ENCODE measurements at regions not wholly inside any gene's neighbourhood (a gene's known extent, or its start where the extent isn't known, plus 50 kb on each side); places are given as distances from the start of the nearest gene placed in this dataset.

- Histone ChIP-seq H3K36me3 (no peaks in the 10 kb centered on the region), H3K27me3 (no peaks in the 10 kb centered on the region), H3K4me3 (no peak overlapping the region), H3K9me3 (peaks cover 0 to 4% of the 10 kb centered on the region in 2 donors), H3K4me1 (no peaks in the 10 kb centered on the region), H3K27ac (no peak overlapping the region)
- TF ChIP-seq, protein P1, sequence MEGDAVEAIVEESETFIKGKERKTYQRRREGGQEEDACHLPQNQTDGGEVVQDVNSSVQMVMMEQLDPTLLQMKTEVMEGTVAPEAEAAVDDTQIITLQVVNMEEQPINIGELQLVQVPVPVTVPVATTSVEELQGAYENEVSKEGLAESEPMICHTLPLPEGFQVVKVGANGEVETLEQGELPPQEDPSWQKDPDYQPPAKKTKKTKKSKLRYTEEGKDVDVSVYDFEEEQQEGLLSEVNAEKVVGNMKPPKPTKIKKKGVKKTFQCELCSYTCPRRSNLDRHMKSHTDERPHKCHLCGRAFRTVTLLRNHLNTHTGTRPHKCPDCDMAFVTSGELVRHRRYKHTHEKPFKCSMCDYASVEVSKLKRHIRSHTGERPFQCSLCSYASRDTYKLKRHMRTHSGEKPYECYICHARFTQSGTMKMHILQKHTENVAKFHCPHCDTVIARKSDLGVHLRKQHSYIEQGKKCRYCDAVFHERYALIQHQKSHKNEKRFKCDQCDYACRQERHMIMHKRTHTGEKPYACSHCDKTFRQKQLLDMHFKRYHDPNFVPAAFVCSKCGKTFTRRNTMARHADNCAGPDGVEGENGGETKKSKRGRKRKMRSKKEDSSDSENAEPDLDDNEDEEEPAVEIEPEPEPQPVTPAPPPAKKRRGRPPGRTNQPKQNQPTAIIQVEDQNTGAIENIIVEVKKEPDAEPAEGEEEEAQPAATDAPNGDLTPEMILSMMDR (IDR thresholded peaks at IDR 0.05) = no peak
- intact Hi-C loops (cut with DNase I) = no loop called here
- DNase-seq (ENCODE audit: low spot score in 2 of 2) = no peak
Observed at GRCh38 chr2:104766683-104767082, 87.2 kb upstream of the POU3F3 start.

DNA sequence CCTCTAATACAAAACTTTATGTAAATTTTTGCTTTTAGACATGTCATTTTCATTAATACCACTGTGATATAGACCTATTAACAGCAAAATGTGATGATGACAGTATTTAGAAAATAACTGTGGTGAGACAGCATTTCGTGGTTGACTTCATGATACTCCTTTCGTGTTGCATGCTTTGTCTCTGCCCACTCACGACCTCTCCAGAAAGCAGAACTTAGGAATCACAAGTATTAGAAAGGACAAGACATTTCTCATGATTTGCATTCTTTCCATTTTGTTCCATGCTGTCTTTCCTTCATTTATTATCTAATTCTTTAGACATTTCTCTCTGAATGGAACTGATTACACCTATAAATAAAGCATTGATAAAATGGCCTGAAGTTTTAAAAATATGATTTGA is 85.2 kb upstream of the POU3F3 start:
- no peaks in the 10 kb centered on the region for H3K4me1 ChIP-seq
- H3K27me3 ChIP-seq = no peaks in the 10 kb centered on the region
- no peak overlapping the region for H3K27ac ChIP-seq
- H3K4me3 ChIP-seq = no peak overlapping the region
- no peaks in the 10 kb centered on the region for H3K36me3 ChIP-seq
- TF ChIP-seq, protein P1 (IDR thresholded peaks at IDR 0.05) = no peak
- no peak for DNase-seq (ENCODE audit: low spot score in 2 of 2)
- H3K9me3 ChIP-seq = peaks cover 0 to 4% of the 10 kb centered on the region in 2 donors
- intact Hi-C loops (cut with DNase I) = no loop called here

- no peak for DNase-seq (ENCODE audit: low spot score in 2 of 2)
Observed at GRCh38 chr2:104769096-104769495, 84.8 kb upstream of the POU3F3 start.

DNA sequence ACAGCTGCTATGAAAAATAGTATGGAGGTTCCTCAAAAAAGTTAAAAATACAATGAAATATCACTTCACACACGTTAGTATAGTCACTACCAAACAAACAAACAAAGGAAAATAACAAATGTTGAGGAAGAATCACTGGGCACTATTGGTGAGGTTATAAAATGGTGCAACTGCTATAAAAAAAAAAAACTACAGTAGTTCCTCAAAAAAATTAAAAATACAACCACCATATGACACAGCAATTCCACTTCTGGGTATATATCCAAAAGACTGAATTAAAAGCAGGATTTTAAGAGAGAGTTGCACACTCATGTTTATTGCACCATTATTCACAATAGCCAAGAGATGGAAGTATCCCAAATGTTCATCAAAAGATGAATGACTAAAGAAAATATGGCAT is 80.9 kb upstream of the POU3F3 start:
- DNase-seq (ENCODE audit: low spot score in 2 of 2) = no peak
- TF ChIP-seq, protein P1 (IDR thresholded peaks at IDR 0.05) = no peak
- H3K4me3 ChIP-seq = no peak overlapping the region
- peaks cover 0 to 4% of the 10 kb centered on the region in 2 donors for H3K9me3 ChIP-seq
- intact Hi-C loops (cut with DNase I) = no loop called here
- H3K4me1 ChIP-seq = no peaks in the 10 kb centered on the region
- H3K27ac ChIP-seq = no peak overlapping the region
- no peaks in the 10 kb centered on the region for H3K27me3 ChIP-seq
- no peaks in the 10 kb centered on the region for H3K36me3 ChIP-seq

More at GRCh38 chr2:104769096-104769495, 84.8 kb upstream of the POU3F3 start:
- intact Hi-C loops (cut with DNase I) = no loop called here
- Histone ChIP-seq H3K9me3 (peaks cover 0 to 4% of the 10 kb centered on the region in 2 donors), H3K36me3 (no peaks in the 10 kb centered on the region), H3K27ac (no peak overlapping the region), H3K27me3 (no peaks in the 10 kb centered on the region), H3K4me3 (no peak overlapping the region), H3K4me1 (no peaks in the 10 kb centered on the region)
- TF ChIP-seq, protein P1 (IDR thresholded peaks at IDR 0.05) = no peak

GRCh38 chr2:104774631-104775030 is 79.3 kb upstream of the POU3F3 start:
- DNase-seq (ENCODE audit: low spot score in 2 of 2) = no peak
- H3K27ac ChIP-seq = no peak overlapping the region
- no peaks in the 10 kb centered on the region for H3K36me3 ChIP-seq
- H3K9me3 ChIP-seq = peaks cover 0 to 4% of the 10 kb centered on the region in 2 donors
- TF ChIP-seq, protein P1 (IDR thresholded peaks at IDR 0.05) = no peak
- no peaks in the 10 kb centered on the region for H3K4me1 ChIP-seq
- intact Hi-C loops (cut with DNase I) = no loop called here
- H3K4me3 ChIP-seq = no peak overlapping the region
- no peaks in the 10 kb centered on the region for H3K27me3 ChIP-seq

DNA sequence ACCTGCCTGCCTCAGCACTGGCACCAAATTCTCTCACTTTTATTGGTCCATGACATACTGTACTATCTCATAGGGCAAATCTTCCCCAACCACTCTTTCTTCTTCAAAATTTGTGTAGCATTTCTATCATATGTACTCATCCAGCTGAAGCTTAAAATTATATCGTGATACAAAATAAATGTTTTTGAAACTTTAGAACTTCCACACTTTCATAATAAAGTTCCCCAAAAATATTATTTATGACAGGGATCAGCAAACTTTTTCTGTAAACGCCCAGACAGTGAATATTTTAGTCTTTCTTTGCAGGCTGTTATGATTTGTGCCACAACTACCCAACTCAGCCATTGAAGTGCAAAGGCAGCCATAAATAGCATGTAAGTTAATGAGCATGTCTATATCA is 76.2 kb upstream of the POU3F3 start:
- no peaks in the 10 kb centered on the region for H3K36me3 ChIP-seq
- TF ChIP-seq, protein P1 (IDR thresholded peaks at IDR 0.05) = no peak
- no peaks in the 10 kb centered on the region for H3K9me3 ChIP-seq

More for the DNA sequence above, 76.2 kb upstream of the POU3F3 start:
- Histone ChIP-seq H3K27ac (no peak overlapping the region), H3K4me3 (no peak overlapping the region), H3K4me1 (no peaks in the 10 kb centered on the region), H3K27me3 (no peaks in the 10 kb centered on the region)
- intact Hi-C loops (cut with DNase I) = no loop called here
- DNase-seq (ENCODE audit: low spot score in 2 of 2) = no peak

Data from ascending aorta (tissue), 2 donors.